K562 (cell line): ENCODE measurements at regions not wholly inside any gene's neighbourhood (a gene's known extent, or its start where the extent isn't known, plus 50 kb on each side); places are given as distances from the start of the nearest gene placed in this dataset.

Source experiments
- ATF1 ChIP-seq, 2 experiments: fragments of 450-650 bp in 1 of 2; IDR thresholded peaks; 2 replicates each; pipeline ENCODE4 v1.6.1; 2016; ENCODE audit warnings: missing compliant biosample characterization in 1 of 2, missing genetic modification characterization in 1 of 2
- ATF3 ChIP-seq, 2 experiments: fragments of 450-650 bp in 1 of 2; sonication (generic) in 1 of 2; formaldehyde crosslinking in 1 of 2; IDR thresholded peaks in 1 of 2; conservative IDR thresholded peaks in 1 of 2; 2 replicates each; pipeline versions ENCODE4 v1.6.1 to v1.8.1; 2016 to 2023; ENCODE audit warnings: mild to moderate bottlenecking in 2 of 2, moderate library complexity in 2 of 2, inconsistent platforms in 1 of 2, missing genetic modification reagents in 1 of 2
- BACH1 ChIP-seq: fragments of 200-800 bp; sonication (Bioruptor generic); IDR thresholded peaks from 2 replicates; pipeline ENCODE4 v1.6.1; 2016; ENCODE audit warnings: missing genetic modification characterization, missing compliant biosample characterization
- BRF2 ChIP-seq: IDR thresholded peaks from 3 replicates; pipeline ENCODE4 v1.6.1; 2011; ENCODE audit warnings: borderline replicate concordance, mild to moderate bottlenecking; ENCODE audit not compliant: insufficient read length, insufficient read depth
- CBX8 ChIP-seq: fragments of 200-600 bp; sonication (generic); IDR thresholded peaks from 2 replicates; pipeline ENCODE4 v1.6.1; 2012; ENCODE audit warnings: borderline replicate concordance, mixed run types, low read depth, mild to moderate bottlenecking, moderate library complexity, mixed read lengths, low read length, control low read depth, inconsistent platforms; ENCODE audit not compliant: poor library complexity, severe bottlenecking; ENCODE audit errors: extremely low read depth
- DNMT1 ChIP-seq: fragments of 450-650 bp; IDR thresholded peaks from 2 replicates; pipeline ENCODE4 v1.6.1; 2016; ENCODE audit warnings: antibody characterized with exemption, mild to moderate bottlenecking
- HEY1 ChIP-seq: fragments of 250-450 bp; sonication (Bioruptor Pico); IDR thresholded peaks from 2 replicates; pipeline ENCODE4 v1.5.0; 2020; ENCODE audit warnings: mild to moderate bottlenecking, moderate library complexity, borderline replicate concordance
- HMG20B ChIP-seq: fragments of 250-450 bp; sonication (Bioruptor Pico); IDR thresholded peaks from 2 replicates; pipeline ENCODE4 v1.5.0; 2021; ENCODE audit warnings: mild to moderate bottlenecking
- HOXB6 ChIP-seq: fragments of 250-450 bp; sonication (Bioruptor Pico); IDR thresholded peaks from 2 replicates; pipeline ENCODE4 v1.5.1; 2022; ENCODE audit warnings: mild to moderate bottlenecking, borderline replicate concordance
- MCM2 ChIP-seq: fragments of 450-650 bp; IDR thresholded peaks from 2 replicates; pipeline ENCODE4 v1.6.1; 2017; ENCODE audit warnings: low read depth, mild to moderate bottlenecking
- RBM25 ChIP-seq: fragments of 200-400 bp; formaldehyde crosslinking; IDR thresholded peaks from 2 replicates; pipeline ENCODE4 v1.6.1; 2018; ENCODE audit warnings: low read length, low read depth, moderate library complexity; ENCODE audit not compliant: severe bottlenecking
- SAFB ChIP-seq: fragments of 200-400 bp; formaldehyde crosslinking; IDR thresholded peaks from 2 replicates; pipeline ENCODE4 v1.6.1; 2017; ENCODE audit warnings: low read depth, low read length, borderline replicate concordance
- SRF ChIP-seq, 2 experiments: fragments of 250-450, 450-650 bp in 1 of 2; sonication (Bioruptor Pico) in 1 of 2; sonication (generic) in 1 of 2; formaldehyde crosslinking; IDR thresholded peaks; 2 replicates each; pipeline versions ENCODE4 v1.5.0 to v1.5.1; 2020 to 2022; ENCODE audit warnings: mild to moderate bottlenecking in 1 of 2, missing genetic modification reagents in 1 of 2
- STAT5B ChIP-seq: fragments of 250-450 bp; sonication (Bioruptor Pico); IDR thresholded peaks from 2 replicates; pipeline ENCODE4 v1.8.0; 2021; ENCODE audit warnings: mild to moderate bottlenecking, inconsistent platforms
- TAF9B ChIP-seq: fragments of 450-650 bp; IDR thresholded peaks from 2 replicates; pipeline ENCODE4 v1.6.1; 2018; ENCODE audit warnings: mild to moderate bottlenecking; ENCODE audit not compliant: partially characterized antibody
- TCFL5 ChIP-seq: fragments of 250-450 bp; sonication (Bioruptor Pico); conservative IDR thresholded peaks from 2 replicates; pipeline ENCODE4 v1.6.1; 2021; ENCODE audit warnings: mild to moderate bottlenecking, moderate library complexity, matching md5 sums
- VEZF1 ChIP-seq: fragments of 200-800 bp; sonication (Bioruptor generic); IDR thresholded peaks from 2 replicates; pipeline ENCODE4 v1.6.1; 2017; ENCODE audit warnings: missing genetic modification characterization, missing compliant biosample characterization
- ZFP30 ChIP-seq: fragments of 250-450 bp; sonication (Bioruptor Pico); IDR thresholded peaks from 2 replicates; pipeline ENCODE4 v1.8.0; 2022; ENCODE audit warnings: moderate library complexity, mild to moderate bottlenecking, inconsistent platforms, borderline replicate concordance
- ZNF146 ChIP-seq: IDR thresholded peaks from one replicate; pipeline ENCODE4 v1.6.1; 2018; ENCODE audit warnings: missing compliant biosample characterization; ENCODE audit not compliant: unreplicated experiment
- ZNF3 ChIP-seq: fragments of 250-450 bp; sonication (Bioruptor Pico); IDR thresholded peaks from 2 replicates; pipeline ENCODE4 v1.5.0; 2021; ENCODE audit warnings: mild to moderate bottlenecking, moderate library complexity
- ZNF449 ChIP-seq: fragments of 250-450 bp; sonication (Bioruptor Pico); IDR thresholded peaks from 2 replicates; pipeline ENCODE4 v1.8.0; 2022; ENCODE audit warnings: moderate library complexity, mild to moderate bottlenecking, inconsistent platforms
- ZNF586 ChIP-seq: fragments of 450-650 bp; formaldehyde crosslinking; conservative IDR thresholded peaks from 2 replicates; pipeline ENCODE4 v1.4.0; 2020; ENCODE audit warnings: mild to moderate bottlenecking, moderate library complexity

GRCh38 chr3:181782306-181782954, 70.7 kb downstream of the SOX2 start (continued):
- TF ChIP-seq HOXB6 (CRISPR knock-in tag) (no peak), ZNF586 (CRISPR knock-in tag) (no peak), DNMT1 (no peak), BACH1 (tag) (peak; percentile 95), TCFL5 (CRISPR knock-in tag) (no peak), MCM2 (no peak), ZNF146 (CRISPR knock-in tag) (no peak), SRF (CRISPR knock-in tag; IDR thresholded peaks at IDR 0.05) (no peak), ZNF3 (no peak), ATF1 (CRISPR knock-in tag; IDR thresholded peaks at IDR 0.05) (no peak), ATF1 (tag; IDR thresholded peaks at IDR 0.05) (peak; percentile 36; the same call in 1 of the 2 replicates), ZFP30 (no peak), VEZF1 (CRISPR knock-in tag) (no peak), BRF2 (no peak), HEY1 (CRISPR knock-in tag) (no peak), RBM25 (no peak), CBX8 (no peak), SAFB (no peak), TAF9B (peak; percentile 58), STAT5B (no peak), HMG20B (no peak), ZNF449 (no peak), ATF3 (IDR thresholded peaks at IDR 0.05) (peak; percentile 83), ATF3 (CRISPR knock-in tag; conservative IDR thresholded peaks at IDR 0.05) (no peak)
